Smooth muscle cell (in vitro differentiated cells): ENCODE measurements at regions not wholly inside any gene's neighbourhood (a gene's known extent, or its start where the extent isn't known, plus 50 kb on each side); places are given as distances from the start of the nearest gene placed in this dataset.

Source experiments
- DNase-seq: peaks from one replicate; lab custom pipeline; 2025; ENCODE audit not compliant: unreplicated experiment; lab: John Stamatoyannopoulos, UW
- H2AFZ ChIP-seq: fragments of 200-600 bp; sonication (generic); 2 replicates; pipeline ENCODE4 v1.6.0; 2016; ENCODE audit warnings: antibody characterized with exemption, low read depth, mild to moderate bottlenecking
- H3F3A ChIP-seq: fragments of 200-600 bp; sonication (generic); 2 replicates; pipeline ENCODE4 v1.6.0; 2017; ENCODE audit warnings: antibody characterized with exemption, low read depth
- H3K27ac ChIP-seq: fragments of 200-600 bp; sonication (generic); 2 replicates; pipeline ENCODE4 v1.5.1; 2016; ENCODE audit warnings: low read depth, mild to moderate bottlenecking
- H3K27me3 ChIP-seq: fragments of 200-600 bp; sonication (generic); 2 replicates; pipeline ENCODE4 v1.6.1; 2016; ENCODE audit warnings: low read depth, mild to moderate bottlenecking
- H3K36me3 ChIP-seq: fragments of 200-600 bp; sonication (generic); 2 replicates; pipeline ENCODE4 v1.5.1; 2016; ENCODE audit warnings: low read depth
- H3K4me1 ChIP-seq: fragments of 200-600 bp; sonication (generic); 2 replicates; pipeline ENCODE4 v1.5.1; 2016; ENCODE audit warnings: low read depth
- H3K4me2 ChIP-seq: fragments of 200-600 bp; sonication (generic); 2 replicates; pipeline ENCODE4 v1.6.0; 2016; ENCODE audit warnings: mild to moderate bottlenecking
- H3K4me3 ChIP-seq: fragments of 200-600 bp; sonication (generic); 2 replicates; pipeline ENCODE4 v1.5.1; 2016; ENCODE audit warnings: mild to moderate bottlenecking
- H3K79me2 ChIP-seq: fragments of 200-600 bp; sonication (generic); 2 replicates; pipeline ENCODE4 v1.6.0; 2016; ENCODE audit warnings: low read depth, mild to moderate bottlenecking
- H3K9ac ChIP-seq: fragments of 200-600 bp; sonication (generic); 2 replicates; pipeline ENCODE4 v1.6.0; 2016; ENCODE audit warnings: low read depth
- H3K9me3 ChIP-seq: fragments of 200-600 bp; sonication (generic); replicated peaks from 2 replicates; pipeline ENCODE4 v1.5.1; 2016; ENCODE audit warnings: low read depth
- H4K20me1 ChIP-seq: fragments of 200-600 bp; sonication (generic); 2 replicates; pipeline ENCODE4 v1.6.0; 2016; ENCODE audit warnings: low read depth
- WGBS: methylation state at CpG from one replicate; pipeline ENCODE4 v1.1.7; 2016; ENCODE audit warnings: low lambda C conversion rate; 5-methylcytosine and 5-hydroxymethylcytosine counted together
- TF ChIP-seq, protein P1 (sequence below): fragments of 200-600 bp; sonication (generic); IDR thresholded peaks from 2 replicates; pipeline ENCODE4 v1.5.1; 2017; ENCODE audit warnings: borderline replicate concordance, mild to moderate bottlenecking, antibody characterized with exemption; ENCODE audit not compliant: insufficient read depth, poor library complexity, severe bottlenecking

DNA sequence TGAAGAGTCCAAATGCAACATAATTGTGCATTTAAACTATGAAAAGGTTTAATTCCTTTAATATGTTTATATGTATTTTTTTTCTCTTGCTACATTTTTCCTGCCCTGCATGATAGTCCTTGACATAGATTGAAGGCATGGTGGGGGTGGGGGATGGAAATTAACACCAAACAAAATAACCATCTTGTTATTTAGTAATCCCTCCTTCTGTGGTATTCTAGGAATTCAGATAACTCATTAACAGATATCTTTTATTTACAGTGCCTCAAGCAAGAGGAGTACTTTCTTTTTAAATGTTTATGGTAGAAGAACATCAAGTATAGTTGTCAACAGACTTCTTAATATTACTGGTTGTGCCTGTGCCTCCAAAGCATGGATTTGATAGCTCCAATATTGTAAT lies 337.6 kb upstream of the SEMA3A start:
- H3K27me3 ChIP-seq: no peaks in the 10 kb centered on the region
- H3F3A ChIP-seq: peaks cover 9% of the 10 kb centered on the region
- H3K4me1 ChIP-seq: no peaks in the 10 kb centered on the region
- DNase-seq: no peak
- no peak overlapping the region for H3K4me3 ChIP-seq
- H3K79me2 ChIP-seq: no peaks in the 10 kb centered on the region
- no peaks in the 10 kb centered on the region for H3K36me3 ChIP-seq
- no peak overlapping the region for H2AFZ ChIP-seq
- H3K9me3 ChIP-seq: no peaks in the 10 kb centered on the region
- H3K9ac ChIP-seq: no peak overlapping the region
- TF ChIP-seq, protein P1, sequence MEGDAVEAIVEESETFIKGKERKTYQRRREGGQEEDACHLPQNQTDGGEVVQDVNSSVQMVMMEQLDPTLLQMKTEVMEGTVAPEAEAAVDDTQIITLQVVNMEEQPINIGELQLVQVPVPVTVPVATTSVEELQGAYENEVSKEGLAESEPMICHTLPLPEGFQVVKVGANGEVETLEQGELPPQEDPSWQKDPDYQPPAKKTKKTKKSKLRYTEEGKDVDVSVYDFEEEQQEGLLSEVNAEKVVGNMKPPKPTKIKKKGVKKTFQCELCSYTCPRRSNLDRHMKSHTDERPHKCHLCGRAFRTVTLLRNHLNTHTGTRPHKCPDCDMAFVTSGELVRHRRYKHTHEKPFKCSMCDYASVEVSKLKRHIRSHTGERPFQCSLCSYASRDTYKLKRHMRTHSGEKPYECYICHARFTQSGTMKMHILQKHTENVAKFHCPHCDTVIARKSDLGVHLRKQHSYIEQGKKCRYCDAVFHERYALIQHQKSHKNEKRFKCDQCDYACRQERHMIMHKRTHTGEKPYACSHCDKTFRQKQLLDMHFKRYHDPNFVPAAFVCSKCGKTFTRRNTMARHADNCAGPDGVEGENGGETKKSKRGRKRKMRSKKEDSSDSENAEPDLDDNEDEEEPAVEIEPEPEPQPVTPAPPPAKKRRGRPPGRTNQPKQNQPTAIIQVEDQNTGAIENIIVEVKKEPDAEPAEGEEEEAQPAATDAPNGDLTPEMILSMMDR: no peak
- H3K4me2 ChIP-seq: no peak overlapping the region
- H4K20me1 ChIP-seq: no peaks in the 10 kb centered on the region
- H3K27ac ChIP-seq: no peak overlapping the region

DNA sequence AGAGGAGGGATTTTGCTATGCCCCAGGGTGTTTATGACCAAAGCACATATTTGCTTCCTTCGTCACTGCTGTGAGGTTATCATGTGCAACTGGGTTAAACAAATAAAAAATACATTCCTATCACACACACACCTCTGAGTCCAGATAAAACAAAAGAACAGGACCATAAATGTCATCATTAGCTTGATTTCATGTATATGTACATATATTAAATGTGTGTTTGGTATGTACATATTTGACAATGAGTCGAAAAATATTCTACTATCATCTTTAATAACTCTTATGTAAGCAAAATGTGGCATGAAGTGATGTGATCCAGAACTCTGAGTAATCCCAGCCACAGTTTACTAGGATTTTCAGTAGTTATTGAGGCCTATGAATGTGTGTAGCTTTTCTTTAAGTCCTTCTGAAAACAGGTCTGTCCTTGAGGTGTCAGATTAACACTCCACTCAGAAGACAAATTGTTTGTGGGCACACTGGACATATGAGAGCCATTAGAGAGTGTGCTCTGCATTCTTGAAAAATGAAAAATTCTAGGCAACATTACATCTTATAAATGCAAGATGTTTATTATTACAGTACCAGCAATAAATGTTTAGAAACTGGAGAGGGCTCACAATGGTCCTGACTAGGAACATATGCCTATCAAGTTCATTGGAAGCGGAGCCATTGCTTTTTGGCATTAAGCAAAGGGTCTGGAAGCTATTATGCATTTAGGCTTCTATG lies 335.1 kb upstream of the SEMA3A start:
- Histone ChIP-seq H3K27me3 (no peaks in the 10 kb centered on the region), H3K36me3 (no peaks in the 10 kb centered on the region), H3K9ac (peak overlapping the region; percentile 2), H3K9me3 (no peaks in the 10 kb centered on the region), H3F3A (peaks cover 9% of the 10 kb centered on the region), H3K79me2 (no peaks in the 10 kb centered on the region), H3K4me1 (no peaks in the 10 kb centered on the region), H2AFZ (no peak overlapping the region), H3K4me2 (peak overlapping the region; percentile 25), H4K20me1 (no peaks in the 10 kb centered on the region), H3K4me3 (no peak overlapping the region), H3K27ac (peak overlapping the region; percentile 66)
- DNase-seq: no peak
- WGBS: 46% methylated on average over 3 of the region's 3 CpGs
- TF ChIP-seq, protein P1: no peak

DNA sequence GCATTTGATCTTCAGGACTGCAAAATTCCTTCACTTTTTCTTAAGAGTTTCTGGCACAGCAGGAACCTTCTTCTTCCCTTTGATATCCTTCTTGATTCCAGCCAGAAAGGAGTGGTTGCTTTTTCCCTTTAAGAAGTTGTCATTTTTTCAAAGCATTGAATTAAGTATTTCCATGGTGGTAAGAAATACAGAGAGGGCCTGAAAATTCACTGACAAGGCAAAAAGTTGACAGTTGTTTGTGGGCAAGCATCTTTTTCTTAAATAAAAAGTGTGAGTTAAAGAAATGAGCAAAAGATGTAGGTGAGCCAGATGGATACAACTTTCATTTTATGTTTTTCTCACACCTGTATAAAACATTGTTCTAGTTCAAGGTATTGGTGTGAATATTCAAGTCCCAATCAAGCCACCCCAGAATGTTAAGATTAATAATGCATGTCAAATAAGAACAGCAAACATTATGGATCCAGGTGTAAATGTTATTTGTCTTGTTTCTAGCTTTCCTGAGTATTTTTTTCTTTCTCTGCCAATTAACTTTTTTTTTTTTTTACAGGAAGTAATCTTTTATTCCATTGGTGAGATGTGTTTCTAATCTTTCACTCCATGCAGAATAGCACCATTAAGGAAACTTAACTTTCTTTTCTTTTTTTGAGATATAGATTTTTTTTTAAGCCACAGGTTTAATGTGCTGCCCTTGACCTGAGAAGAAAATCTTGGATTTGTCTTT lies 334.3 kb upstream of the SEMA3A start:
- Histone ChIP-seq H3K79me2 (no peaks in the 10 kb centered on the region), H3F3A (peaks cover 9% of the 10 kb centered on the region), H3K27ac (peak overlapping the region; percentile 66), H3K4me1 (no peaks in the 10 kb centered on the region), H2AFZ (no peak overlapping the region), H3K36me3 (no peaks in the 10 kb centered on the region), H3K4me3 (no peak overlapping the region), H3K9ac (no peak overlapping the region), H3K9me3 (no peaks in the 10 kb centered on the region), H4K20me1 (no peaks in the 10 kb centered on the region), H3K27me3 (no peaks in the 10 kb centered on the region), H3K4me2 (peak overlapping the region; percentile 25)
- TF ChIP-seq, protein P1: no peak
- DNase-seq: no peak
